Esophagus muscularis mucosa (tissue), 4 donors: ENCODE measurements at regions not wholly inside any gene's neighbourhood (a gene's known extent, or its start where the extent isn't known, plus 50 kb on each side); places are given as distances from the start of the nearest gene placed in this dataset.

Source experiments
- DNase-seq: peaks from one replicate; pipeline ENCODE4 v3.0.0-alpha.2; 2017; ENCODE audit errors: extremely low spot score
- H3K27ac ChIP-seq, 4 donors: fragments of 200-600 bp; sonication (generic); replicated peaks in 1 of 4; 1 replicate in 3 of 4; 2 replicates in 1 of 4; pipeline ENCODE4 v1.5.1; 2016 to 2019; ENCODE audit warnings: mild to moderate bottlenecking in 1 of 4
- H3K27me3 ChIP-seq, 4 donors: fragments of 200-600 bp; sonication (generic); one replicate each; pipeline versions ENCODE4 v1.5.1 to v1.6.0; 2016 to 2019
- H3K36me3 ChIP-seq, 4 donors: fragments of 200-600 bp; sonication (generic); one replicate each; pipeline ENCODE4 v1.5.1; 2016 to 2019
- H3K4me1 ChIP-seq, 4 donors: fragments of 200-600 bp; sonication (generic); one replicate each; pipeline ENCODE4 v1.5.1; 2016 to 2019
- H3K4me3 ChIP-seq, 4 donors: fragments of 200-600 bp; sonication (generic); 1 replicate in 2 of 4; 2 replicates in 2 of 4; pipeline ENCODE4 v1.5.1; 2016 to 2019; ENCODE audit warnings: mild to moderate bottlenecking in 4 of 4, moderate library complexity in 1 of 4
- H3K9me3 ChIP-seq, 4 donors: fragments of 200-600 bp; sonication (generic); 1 replicate in 3 of 4; 2 replicates in 1 of 4; pipeline ENCODE4 v1.5.1; 2016 to 2019
- EP300 ChIP-seq: sonication (generic); formaldehyde crosslinking; IDR thresholded peaks from one replicate; pipeline ENCODE4 v1.6.1; 2017; ENCODE audit warnings: antibody characterized with exemption
- POLR2A ChIP-seq: fragments of 450-650 bp; IDR thresholded peaks from one replicate; pipeline ENCODE4 v1.6.1; 2017; ENCODE audit warnings: antibody characterized with exemption, moderate library complexity, mild to moderate bottlenecking, low read depth
- POLR2AphosphoS5 ChIP-seq, 2 donors: sonication (generic); formaldehyde crosslinking; IDR thresholded peaks; one replicate each; pipeline ENCODE4 v1.6.1; 2017; ENCODE audit warnings: antibody characterized with exemption in 2 of 2
- WGBS: methylation state at CpG from one replicate; pipeline ENCODE4 v1.1.5; 2018; 5-methylcytosine and 5-hydroxymethylcytosine counted together
- intact Hi-C: fragments of 100-400 bp; cut with DNase I; formaldehyde crosslinking; loops from one replicate; pipeline ENCODE4 v1.15.1; 2023
- TF ChIP-seq, protein P1 (sequence below), 3 experiments: fragments of 200-600 bp in 2 of 3; fragments of 450-650 bp in 1 of 3; sonication (generic) in 2 of 3; IDR thresholded peaks; one replicate each; pipeline ENCODE4 v1.5.1; 2017 to 2019; ENCODE audit warnings: antibody characterized with exemption in 3 of 3, mild to moderate bottlenecking in 2 of 3, moderate library complexity in 1 of 3

DNA sequence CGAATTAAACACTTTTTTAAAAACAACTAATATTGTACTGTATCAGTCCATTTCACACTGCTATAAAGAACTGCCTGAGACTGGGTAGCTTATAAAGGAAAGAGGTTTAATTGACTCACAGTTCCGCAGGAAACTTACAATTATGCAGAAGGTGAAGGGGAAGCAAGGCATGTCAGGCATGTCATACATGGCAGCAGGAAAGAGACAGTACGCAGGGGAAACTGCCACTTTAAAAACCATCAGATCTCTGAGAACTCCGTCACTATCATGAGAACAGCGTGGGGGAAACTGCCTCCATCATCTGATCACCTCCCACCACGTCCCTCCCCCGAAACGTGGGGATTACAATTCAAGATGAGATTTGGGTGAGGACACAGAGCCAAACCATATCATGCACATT, 162.8 kb upstream of the TPM1 start:
- peak in 1 of 2 donors; percentile 46 for TF ChIP-seq POLR2AphosphoS5 (IDR thresholded peaks at IDR 0.05)
- TF ChIP-seq, protein P1, sequence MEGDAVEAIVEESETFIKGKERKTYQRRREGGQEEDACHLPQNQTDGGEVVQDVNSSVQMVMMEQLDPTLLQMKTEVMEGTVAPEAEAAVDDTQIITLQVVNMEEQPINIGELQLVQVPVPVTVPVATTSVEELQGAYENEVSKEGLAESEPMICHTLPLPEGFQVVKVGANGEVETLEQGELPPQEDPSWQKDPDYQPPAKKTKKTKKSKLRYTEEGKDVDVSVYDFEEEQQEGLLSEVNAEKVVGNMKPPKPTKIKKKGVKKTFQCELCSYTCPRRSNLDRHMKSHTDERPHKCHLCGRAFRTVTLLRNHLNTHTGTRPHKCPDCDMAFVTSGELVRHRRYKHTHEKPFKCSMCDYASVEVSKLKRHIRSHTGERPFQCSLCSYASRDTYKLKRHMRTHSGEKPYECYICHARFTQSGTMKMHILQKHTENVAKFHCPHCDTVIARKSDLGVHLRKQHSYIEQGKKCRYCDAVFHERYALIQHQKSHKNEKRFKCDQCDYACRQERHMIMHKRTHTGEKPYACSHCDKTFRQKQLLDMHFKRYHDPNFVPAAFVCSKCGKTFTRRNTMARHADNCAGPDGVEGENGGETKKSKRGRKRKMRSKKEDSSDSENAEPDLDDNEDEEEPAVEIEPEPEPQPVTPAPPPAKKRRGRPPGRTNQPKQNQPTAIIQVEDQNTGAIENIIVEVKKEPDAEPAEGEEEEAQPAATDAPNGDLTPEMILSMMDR (IDR thresholded peaks at IDR 0.05), result no peak
- no peaks in the 10 kb centered on the region for H3K36me3 ChIP-seq
- H3K9me3 ChIP-seq, result no peaks in the 10 kb centered on the region
- DNase-seq, result no peak
- 47% methylated on average over 8 of the region's 8 CpGs for WGBS
- intact Hi-C loops, result no loop called here
- no peaks in the 10 kb centered on the region for H3K27me3 ChIP-seq
- H3K4me3 ChIP-seq, result peak overlapping the region in 3 of 4 donors; percentile 1 to 34 (median 24)
- peak overlapping the region; percentile 28 to 88 (median 85) for H3K27ac ChIP-seq
- peaks cover 23 to 86% (median 75%) of the 10 kb centered on the region in 4 donors for H3K4me1 ChIP-seq

DNA sequence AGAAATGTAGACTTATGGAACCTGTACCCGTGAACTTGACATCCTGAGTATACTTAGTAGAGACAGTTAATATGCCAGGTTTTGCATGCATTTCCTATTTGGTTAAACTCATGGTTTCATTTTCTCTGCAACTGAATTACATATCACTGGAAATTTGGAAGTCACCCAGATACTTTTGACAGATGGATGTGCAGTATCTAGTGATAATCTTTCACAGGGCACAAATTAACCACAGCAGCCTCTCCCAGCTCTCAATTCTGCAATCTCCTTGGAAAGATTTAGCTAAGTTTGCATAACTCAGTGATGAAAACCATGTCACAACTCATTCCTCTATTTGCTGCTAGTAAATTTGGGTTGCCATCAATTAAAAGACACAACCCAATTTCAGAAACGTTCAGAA, 162.3 kb upstream of the TPM1 start:
- peaks cover 18 to 87% (median 75%) of the 10 kb centered on the region in 4 donors for H3K4me1 ChIP-seq
- no peaks in the 10 kb centered on the region for H3K36me3 ChIP-seq
- peak overlapping the region in 3 of 4 donors; percentile 1 to 34 (median 24) for H3K4me3 ChIP-seq
- H3K27ac ChIP-seq, result peak overlapping the region; percentile 28 to 88 (median 85)
- DNase-seq, result no peak
- H3K9me3 ChIP-seq, result no peaks in the 10 kb centered on the region
- TF ChIP-seq POLR2A, result no peak
- TF ChIP-seq, protein P1 (IDR thresholded peaks at IDR 0.05), result no peak
- no peak for TF ChIP-seq EP300
- no peak for TF ChIP-seq POLR2AphosphoS5 (IDR thresholded peaks at IDR 0.05)
- H3K27me3 ChIP-seq, result no peaks in the 10 kb centered on the region
- 34% methylated on average over 2 of the region's 2 CpGs for WGBS
- intact Hi-C loops, result no loop called here

DNA sequence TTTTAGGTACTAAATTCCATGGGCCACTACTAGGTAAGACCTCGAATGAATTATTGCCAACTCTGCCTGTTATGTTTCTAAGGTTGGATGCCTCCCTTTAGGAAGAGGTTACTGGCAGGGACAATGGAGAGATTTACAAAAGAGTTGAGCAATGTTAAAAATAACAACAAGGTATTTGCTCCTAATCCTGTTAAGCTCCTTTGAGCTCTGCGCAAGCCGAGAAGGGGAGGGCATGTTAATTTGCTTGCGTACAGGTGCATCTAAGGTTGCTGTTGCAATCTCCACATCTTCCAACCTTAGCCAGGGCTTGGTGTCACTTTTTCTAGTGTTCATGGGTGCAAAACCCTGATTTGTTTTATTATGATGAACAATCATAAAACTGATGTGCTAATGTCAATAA, 161.5 kb upstream of the TPM1 start:
- Histone ChIP-seq H3K9me3 (no peaks in the 10 kb centered on the region), H3K4me1 (peaks cover 10 to 86% (median 73%) of the 10 kb centered on the region in 4 donors), H3K36me3 (no peaks in the 10 kb centered on the region), H3K4me3 (peak overlapping the region in 2 of 4 donors; percentile 11 to 34), H3K27me3 (no peaks in the 10 kb centered on the region), H3K27ac (peak overlapping the region; percentile 58 to 88 (median 85))
- TF ChIP-seq, protein P1 (IDR thresholded peaks at IDR 0.05), result no peak
- peak in 1 of 2 donors; percentile 30 for TF ChIP-seq POLR2AphosphoS5 (IDR thresholded peaks at IDR 0.05)
- no peak for DNase-seq
- 73% methylated on average over 4 of the region's 4 CpGs for WGBS
- intact Hi-C loops, result no loop called here

DNA sequence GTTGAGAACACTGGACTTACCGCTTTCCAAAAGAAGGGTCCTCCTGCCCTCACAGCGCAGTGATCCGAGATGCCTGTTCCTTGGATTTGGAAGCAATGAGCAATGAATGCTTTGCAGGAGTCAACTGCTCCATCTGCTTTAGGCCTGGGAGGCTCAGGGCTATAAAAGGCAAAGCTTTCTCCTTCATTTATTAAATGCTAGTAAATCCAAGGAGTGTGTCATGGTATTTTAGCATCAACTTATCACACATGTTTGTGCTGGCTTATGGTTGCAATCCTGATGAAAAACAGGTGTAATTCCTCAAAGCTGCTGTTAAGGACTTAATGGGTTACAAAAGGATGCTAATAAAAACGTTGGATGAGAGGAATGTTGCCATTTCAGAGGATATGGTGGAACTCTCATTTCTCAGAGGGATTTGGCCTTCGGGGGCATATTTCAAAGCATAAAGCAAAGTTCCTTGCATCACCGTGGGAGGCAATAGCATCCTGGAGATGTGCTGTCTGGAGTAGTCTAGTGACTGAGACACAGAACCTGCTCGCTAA, 158.5 kb upstream of the TPM1 start:
- Histone ChIP-seq H3K4me3 (peak overlapping the region in 3 of 4 donors; percentile 21 to 41 (median 32)), H3K27me3 (no peaks in the 10 kb centered on the region), H3K9me3 (no peaks in the 10 kb centered on the region), H3K4me1 (peaks cover 7 to 86% (median 74%) of the 10 kb centered on the region in 4 donors), H3K27ac (peak overlapping the region; percentile 70 to 88 (median 85)), H3K36me3 (no peaks in the 10 kb centered on the region)
- TF ChIP-seq EP300 (no peak), POLR2A (no peak), POLR2AphosphoS5 (IDR thresholded peaks at IDR 0.05) (peak; percentile 67 to 83)
- TF ChIP-seq, protein P1 (IDR thresholded peaks at IDR 0.05), result peak in 2 of 3 experiments; percentile 16 to 22
- DNase-seq, result no peak
- WGBS, result 37% methylated on average over 7 of the region's 7 CpGs
- intact Hi-C loops, result no loop called here
